Activated CD4-positive, alpha-beta T cell treated with anti-CD3 and anti-CD28 coated beads for 36 hours (primary cell): ENCODE measurements at regions not wholly inside any gene's neighbourhood (a gene's known extent, or its start where the extent isn't known, plus 50 kb on each side); places are given as distances from the start of the nearest gene placed in this dataset.

Source experiments
- ATAC-seq: fragments of 200-7000 bp; cut with Tn5 transposase; one replicate; pipeline ENCODE4 v1.10.0; 2021; ENCODE audit warnings: mild to moderate bottlenecking, moderate library complexity
- CTCF ChIA-PET: fragments of 350-600 bp; sonication (Branson Sonifier 250); formaldehyde crosslinking; loops from one replicate; lab custom pipeline; 2021; ENCODE audit warnings: antibody characterized with exemption; lab: Charles Lee
- POLR2A ChIA-PET: fragments of 350-600 bp; sonication (Branson Sonifier 250); formaldehyde crosslinking; loops from one replicate; lab custom pipeline; 2021; ENCODE audit warnings: antibody characterized with exemption, inconsistent platforms; lab: Charles Lee
- DNase-seq: peaks from one replicate; pipeline ENCODE4 v3.0.0-alpha.2; 2020
- H3K27ac Mint-ChIP-seq: one replicate; pipeline ENCODE4 v1.8.0; 2021; ENCODE audit warnings: mixed read lengths
- H3K27me3 Mint-ChIP-seq: one replicate; pipeline ENCODE4 v1.8.0; 2021; ENCODE audit warnings: mixed read lengths
- H3K36me3 Mint-ChIP-seq: one replicate; pipeline ENCODE4 v1.8.0; 2021; ENCODE audit warnings: low read depth, mixed read lengths
- H3K4me1 Mint-ChIP-seq: one replicate; pipeline ENCODE4 v1.8.0; 2021; ENCODE audit warnings: mixed read lengths
- H3K4me3 Mint-ChIP-seq: one replicate; pipeline ENCODE4 v1.8.0; 2021; ENCODE audit warnings: mild to moderate bottlenecking, moderate library complexity, mixed read lengths
- H3K9me3 Mint-ChIP-seq: one replicate; pipeline ENCODE4 v1.8.0; 2021; ENCODE audit warnings: low read depth, mixed read lengths
- intact Hi-C, 2 experiments: fragments of 100-400 bp; cut with DNase I in 1 of 2; cut with micrococcal nuclease in 1 of 2; formaldehyde crosslinking; loops; one replicate each; pipeline versions ENCODE4 v1.14.2 to v1.15.1; 2022 to 2024; cut with DNase I, micrococcal nuclease

DNA sequence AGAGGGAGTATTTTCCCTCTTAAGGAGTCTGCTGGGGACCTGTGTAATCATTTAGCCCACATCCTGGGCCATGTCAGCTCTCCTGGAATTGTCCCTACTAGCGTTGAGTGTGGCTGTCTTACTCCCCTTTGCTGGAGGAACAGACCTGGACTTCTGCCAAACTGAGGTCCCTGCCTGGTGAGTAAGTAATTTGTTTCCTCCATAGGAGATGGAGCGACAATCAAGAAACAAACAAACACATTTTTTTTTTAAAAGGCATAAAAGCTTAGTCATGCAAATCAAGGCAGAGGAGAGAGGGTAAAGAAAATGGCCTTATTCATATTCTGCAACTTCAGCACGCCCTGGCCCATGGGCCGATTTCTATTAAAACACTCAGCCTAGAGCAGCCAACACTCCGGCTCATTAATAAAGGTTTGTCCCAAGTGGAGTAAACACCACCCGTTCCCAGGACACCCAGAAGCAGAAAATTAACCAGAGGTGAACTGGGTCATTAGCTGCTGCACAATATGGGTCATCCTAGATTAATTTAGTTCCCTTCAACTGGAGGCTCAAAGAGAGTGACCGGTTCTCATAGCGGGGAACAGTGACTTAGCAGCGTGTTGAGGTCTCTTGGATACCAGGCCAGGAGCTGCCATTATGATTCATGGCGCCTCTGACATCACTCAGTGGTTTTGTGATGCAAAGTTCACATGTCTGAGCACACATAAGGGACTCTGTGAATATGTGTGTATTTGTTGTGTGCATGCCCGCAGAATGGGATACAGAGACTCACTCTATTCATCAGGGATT, 165.0 kb upstream of the SULF2 start:
- H3K4me3 Mint-ChIP-seq, result no peak overlapping the region
- DNase-seq, result no peak
- no peaks in the 10 kb centered on the region for H3K36me3 Mint-ChIP-seq
- no peak overlapping the region for H3K27ac Mint-ChIP-seq
- no peaks in the 10 kb centered on the region for H3K4me1 Mint-ChIP-seq
- no peak for ATAC-seq
- ChIA-PET CTCF (interaction anchor here (0.6 kb wide), 1 partner anchor 31 kb away, joined by 3 read pairs; no protein-coding TSS in a partner anchor), POLR2A (no interaction called here)
- H3K27me3 Mint-ChIP-seq, result peaks cover 12% of the 10 kb centered on the region
- H3K9me3 Mint-ChIP-seq, result no peaks in the 10 kb centered on the region
- intact Hi-C loops, result no loop called here

DNA sequence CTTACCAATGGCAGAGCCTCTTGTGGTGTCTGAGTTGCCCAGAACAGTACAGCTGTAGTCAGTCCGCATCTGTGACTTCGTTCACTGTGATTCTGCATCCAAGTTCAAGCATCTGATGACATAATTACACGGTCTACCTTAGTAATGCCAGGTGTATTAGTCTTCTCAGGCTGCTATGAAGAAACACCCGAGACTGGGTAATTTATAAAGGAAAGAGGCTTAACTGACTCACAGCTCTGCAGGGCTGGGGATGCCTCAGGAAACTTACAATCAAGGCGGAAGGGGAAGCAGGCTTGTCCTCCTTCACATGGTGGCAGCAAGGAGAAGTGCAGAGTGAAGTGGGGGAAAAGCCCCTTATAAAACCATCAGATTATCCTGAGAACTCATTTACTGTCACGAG, 163.9 kb upstream of the SULF2 start:
- intact Hi-C loops, result no loop called here
- DNase-seq (no peak), ATAC-seq (no peak)
- Mint-ChIP-seq H3K36me3 (no peaks in the 10 kb centered on the region), H3K27me3 (peaks cover 12% of the 10 kb centered on the region), H3K27ac (no peak overlapping the region), H3K4me3 (no peak overlapping the region), H3K4me1 (no peaks in the 10 kb centered on the region), H3K9me3 (no peaks in the 10 kb centered on the region)
- ChIA-PET CTCF (no interaction called here), POLR2A (no interaction called here)

DNA sequence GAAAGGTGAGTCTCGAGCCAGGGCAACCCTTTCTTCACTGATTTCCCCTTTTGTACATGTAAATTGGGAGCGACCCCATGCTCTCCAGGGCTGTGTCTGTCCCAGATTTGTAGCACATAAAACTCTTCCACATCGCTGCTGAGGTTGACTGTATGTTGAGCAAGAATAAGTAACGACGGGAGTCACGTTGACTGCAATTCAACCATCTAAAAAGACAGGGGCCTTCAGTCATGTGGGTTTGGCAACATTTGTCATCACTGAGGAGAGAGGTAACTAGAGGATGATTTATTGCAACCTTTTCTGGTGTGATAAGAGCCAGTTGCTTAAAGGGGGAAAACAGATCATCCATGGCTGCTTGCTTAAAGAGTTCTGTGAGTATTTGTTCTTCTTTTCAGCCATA, 159.4 kb upstream of the SULF2 start:
- Mint-ChIP-seq H3K4me1 (no peaks in the 10 kb centered on the region), H3K27ac (no peak overlapping the region), H3K9me3 (no peaks in the 10 kb centered on the region), H3K4me3 (no peak overlapping the region), H3K27me3 (peaks cover 3% of the 10 kb centered on the region), H3K36me3 (no peaks in the 10 kb centered on the region)
- ChIA-PET CTCF (no interaction called here), POLR2A (no interaction called here)
- intact Hi-C loops, result no loop called here
- DNase-seq (no peak), ATAC-seq (no peak)

DNA sequence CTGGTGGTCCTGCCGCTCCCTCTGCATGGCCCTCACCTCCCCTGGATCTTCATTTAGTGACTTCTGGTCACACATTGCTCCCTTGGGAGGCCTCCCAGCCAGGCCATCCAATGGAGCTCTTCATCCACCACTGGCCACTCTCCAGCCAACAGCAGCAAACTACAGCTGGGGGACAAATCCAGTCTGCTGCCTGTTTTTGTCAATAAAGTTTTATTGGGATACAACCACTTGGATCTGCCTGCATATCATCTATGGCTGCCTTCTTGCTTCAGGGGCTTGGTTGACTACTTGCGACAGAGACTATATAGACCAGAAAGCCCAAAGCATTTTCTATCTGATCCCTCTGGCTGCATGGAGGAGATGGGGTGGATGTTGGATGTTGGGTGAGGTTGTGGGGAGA, 156.6 kb upstream of the SULF2 start:
- Mint-ChIP-seq H3K27ac (no peak overlapping the region), H3K4me1 (no peaks in the 10 kb centered on the region), H3K4me3 (no peak overlapping the region), H3K36me3 (no peaks in the 10 kb centered on the region), H3K27me3 (peaks cover 3% of the 10 kb centered on the region), H3K9me3 (no peaks in the 10 kb centered on the region)
- ATAC-seq, result no peak
- POLR2A ChIA-PET, result no interaction called here
- DNase-seq, result no peak
- CTCF ChIA-PET, result no interaction called here
- intact Hi-C loops, result no loop called here

DNA sequence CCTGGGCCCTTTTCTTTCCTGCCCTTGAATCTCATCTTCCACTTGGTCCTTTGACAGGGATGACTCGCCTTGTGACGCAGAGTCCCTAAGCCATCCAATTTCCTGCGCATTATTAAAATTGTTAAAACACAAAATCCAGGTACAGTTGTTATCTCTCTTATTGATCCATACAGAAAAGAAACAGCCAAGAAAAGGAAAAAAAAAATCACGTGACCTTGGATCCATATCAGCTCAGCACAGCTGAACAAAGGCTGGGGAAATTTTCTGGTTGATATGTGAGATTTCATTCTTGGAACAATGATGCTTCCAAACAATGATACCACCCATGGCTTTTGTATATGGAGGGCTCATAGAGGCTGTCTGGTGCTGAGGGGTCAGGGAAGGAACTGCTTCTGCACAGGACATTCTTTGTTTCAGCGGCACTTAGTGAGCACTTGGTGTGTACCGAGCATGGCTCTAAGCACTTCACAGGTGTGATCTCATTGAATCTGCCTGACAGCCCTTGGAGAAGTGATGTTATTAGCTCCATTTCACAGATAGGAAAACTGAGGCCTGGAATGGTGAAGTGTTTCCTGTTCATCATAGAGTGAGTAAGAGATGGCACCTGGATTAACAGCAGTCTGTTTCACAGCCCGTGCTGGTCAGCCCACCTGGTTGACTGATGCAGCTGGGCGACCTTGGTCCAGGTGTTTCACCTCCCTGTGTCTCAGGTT, 155.0 kb upstream of the SULF2 start:
- DNase-seq (no peak), ATAC-seq (no peak)
- no peak overlapping the region for H3K27ac Mint-ChIP-seq
- ChIA-PET POLR2A (no interaction called here), CTCF (interaction anchor here (0.8 kb wide), 1 partner anchor 13 kb away, joined by 3 read pairs; no protein-coding TSS in a partner anchor)
- no peak overlapping the region for H3K4me3 Mint-ChIP-seq
- no peaks in the 10 kb centered on the region for H3K4me1 Mint-ChIP-seq
- H3K36me3 Mint-ChIP-seq, result no peaks in the 10 kb centered on the region
- no peaks in the 10 kb centered on the region for H3K9me3 Mint-ChIP-seq
- intact Hi-C loops, result no loop called here
- no peaks in the 10 kb centered on the region for H3K27me3 Mint-ChIP-seq

DNA sequence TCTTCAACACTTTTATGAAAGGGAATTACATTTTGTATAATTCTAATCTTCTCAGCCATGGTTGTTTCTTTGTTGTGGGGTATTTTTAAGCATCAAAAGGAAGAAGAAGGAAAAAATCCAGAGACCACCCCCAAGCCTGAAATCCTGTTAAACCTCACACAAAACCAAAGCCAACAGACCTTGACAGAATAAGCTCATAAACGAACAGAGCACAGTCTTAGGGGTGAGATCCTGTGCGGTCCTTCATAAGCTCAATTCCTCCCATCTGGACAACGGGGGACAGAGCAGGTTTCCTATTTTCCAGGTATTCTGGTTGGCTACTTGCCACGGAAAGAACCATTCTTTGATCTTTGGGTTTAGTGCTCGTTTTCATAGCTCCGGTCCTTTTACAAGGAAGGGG, 151.3 kb upstream of the SULF2 start:
- H3K36me3 Mint-ChIP-seq, result no peaks in the 10 kb centered on the region
- DNase-seq (no peak), ATAC-seq (no peak)
- CTCF ChIA-PET, result no interaction called here
- no peak overlapping the region for H3K27ac Mint-ChIP-seq
- H3K9me3 Mint-ChIP-seq, result no peaks in the 10 kb centered on the region
- no peak overlapping the region for H3K4me3 Mint-ChIP-seq
- H3K4me1 Mint-ChIP-seq, result no peaks in the 10 kb centered on the region
- H3K27me3 Mint-ChIP-seq, result no peaks in the 10 kb centered on the region
- POLR2A ChIA-PET, result interaction anchor here (0.7 kb wide), 1 partner anchor 37 kb away, joined by 3 read pairs; no protein-coding TSS in a partner anchor
- intact Hi-C loops, result no loop called here

DNA sequence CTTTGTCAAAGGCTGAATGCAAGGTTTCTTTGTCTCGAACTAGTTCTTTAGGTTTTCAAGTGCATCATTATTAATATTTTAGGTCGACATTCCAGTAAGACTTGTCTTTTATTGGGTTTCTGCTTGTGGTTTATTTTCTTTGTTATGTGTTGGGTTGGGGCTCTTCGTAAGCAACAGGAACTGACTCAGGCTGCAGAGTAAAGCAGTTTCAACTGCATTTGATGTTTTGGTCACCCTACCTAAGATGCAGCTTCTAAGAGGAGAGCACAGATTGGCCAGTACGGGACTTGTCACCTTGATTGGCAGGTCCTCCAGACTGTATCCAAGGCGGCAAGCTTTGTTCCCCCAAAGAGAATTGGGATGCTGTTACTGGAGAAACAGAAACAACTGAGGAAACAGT, 149.5 kb upstream of the SULF2 start:
- peaks cover under 1% of the 10 kb centered on the region for H3K27me3 Mint-ChIP-seq
- ChIA-PET CTCF (no interaction called here), POLR2A (no interaction called here)
- H3K4me3 Mint-ChIP-seq, result no peak overlapping the region
- no peak overlapping the region for H3K27ac Mint-ChIP-seq
- H3K9me3 Mint-ChIP-seq, result no peaks in the 10 kb centered on the region
- H3K4me1 Mint-ChIP-seq, result no peaks in the 10 kb centered on the region
- intact Hi-C loops, result no loop called here
- no peak for ATAC-seq
- H3K36me3 Mint-ChIP-seq, result no peaks in the 10 kb centered on the region
- DNase-seq, result no peak

DNA sequence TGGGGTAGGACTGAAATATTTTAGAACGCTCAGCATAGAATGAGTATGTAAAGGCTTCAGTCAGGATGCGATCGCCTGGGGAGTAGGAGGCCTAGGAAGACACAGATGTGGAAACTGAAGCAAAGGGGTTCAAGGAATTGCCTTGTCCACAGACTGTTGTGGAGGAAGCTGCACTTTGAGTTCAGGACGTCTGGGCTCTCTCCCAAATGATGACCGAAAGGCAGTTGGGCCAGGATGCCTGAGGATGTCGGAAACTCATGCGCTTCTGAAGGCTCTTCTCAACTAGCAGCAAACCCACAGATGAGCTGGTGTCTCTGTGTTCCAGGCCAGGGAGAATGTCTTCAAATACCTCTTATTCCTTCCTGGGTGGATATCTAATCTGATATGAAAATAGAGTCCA, 146.2 kb upstream of the SULF2 start:
- Mint-ChIP-seq H3K9me3 (no peaks in the 10 kb centered on the region), H3K4me1 (no peaks in the 10 kb centered on the region), H3K27me3 (peaks cover 2% of the 10 kb centered on the region), H3K36me3 (no peaks in the 10 kb centered on the region), H3K4me3 (no peak overlapping the region), H3K27ac (no peak overlapping the region)
- no peak for ATAC-seq
- no peak for DNase-seq
- CTCF ChIA-PET, result no interaction called here
- intact Hi-C loops, result no loop called here
- POLR2A ChIA-PET, result interaction anchor here (0.6 kb wide), 1 partner anchor 26 kb away, joined by 4 read pairs; no protein-coding TSS in a partner anchor

DNA sequence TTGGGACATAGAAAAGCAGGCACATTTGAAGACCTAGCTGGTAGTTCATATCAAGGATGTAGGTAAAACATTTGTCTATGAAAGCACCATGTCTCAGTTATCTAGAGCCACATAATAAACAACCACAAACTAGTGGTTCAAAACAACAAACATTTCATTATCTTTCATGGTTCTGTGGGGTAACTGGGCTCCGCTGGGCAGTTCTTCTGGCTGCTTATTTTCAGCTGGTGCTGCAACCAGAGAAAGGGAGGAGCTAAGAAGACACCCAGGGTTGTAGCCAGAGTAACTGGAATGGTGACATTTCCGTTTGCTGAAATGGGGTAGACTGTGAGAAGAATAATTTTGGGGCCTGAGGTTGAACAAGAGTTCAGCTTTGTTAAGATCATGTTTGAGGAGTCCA, 145.7 kb upstream of the SULF2 start:
- no peaks in the 10 kb centered on the region for H3K36me3 Mint-ChIP-seq
- H3K27me3 Mint-ChIP-seq, result peaks cover 2% of the 10 kb centered on the region
- H3K9me3 Mint-ChIP-seq, result no peaks in the 10 kb centered on the region
- H3K4me3 Mint-ChIP-seq, result no peak overlapping the region
- no peak overlapping the region for H3K27ac Mint-ChIP-seq
- H3K4me1 Mint-ChIP-seq, result no peaks in the 10 kb centered on the region
- ATAC-seq, result no peak
- intact Hi-C loops, result no loop called here
- CTCF ChIA-PET, result no interaction called here
- DNase-seq, result no peak
- POLR2A ChIA-PET, result interaction anchor here (0.6 kb wide), 1 partner anchor 25 kb away, joined by 4 read pairs; no protein-coding TSS in a partner anchor

DNA sequence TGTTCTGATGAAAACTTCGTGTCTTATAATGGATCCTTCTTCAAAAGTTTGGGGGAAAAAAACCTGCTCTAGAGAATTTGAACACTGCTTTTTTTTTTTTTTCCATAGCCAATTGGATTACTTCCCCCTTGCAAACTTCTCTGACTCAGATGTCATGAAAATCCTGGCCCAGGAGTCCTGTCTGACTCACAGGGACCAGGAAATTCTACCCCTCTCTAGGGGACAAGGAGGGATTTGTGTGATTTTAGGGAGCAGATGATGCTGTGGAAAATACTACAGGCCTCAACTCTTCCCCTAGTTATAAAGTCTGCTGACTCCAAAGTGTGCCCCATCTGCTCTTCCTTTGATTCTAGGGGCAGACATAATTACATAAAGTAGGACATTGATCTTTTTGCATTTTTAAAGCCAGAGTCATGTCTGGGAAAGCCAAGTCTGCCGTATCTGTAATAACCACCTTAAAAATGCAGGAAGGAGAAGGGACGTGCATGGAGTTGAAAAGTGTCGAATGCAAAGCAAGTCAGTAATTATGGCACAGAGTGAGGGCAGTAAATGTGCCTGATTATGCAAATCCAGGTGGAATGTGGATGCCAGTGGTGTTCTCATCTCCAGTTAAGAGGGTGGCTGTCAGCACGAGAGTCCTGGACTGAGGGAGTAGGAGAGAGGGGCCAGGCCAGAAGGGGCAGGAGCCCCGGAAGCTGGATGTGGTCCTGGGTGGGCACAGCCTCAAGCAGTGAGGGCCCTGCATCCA, 144.3 kb upstream of the SULF2 start:
- intact Hi-C loops, result no loop called here
- Mint-ChIP-seq H3K4me1 (no peaks in the 10 kb centered on the region), H3K36me3 (no peaks in the 10 kb centered on the region), H3K27ac (no peak overlapping the region), H3K27me3 (peaks cover 11% of the 10 kb centered on the region), H3K4me3 (no peak overlapping the region), H3K9me3 (no peaks in the 10 kb centered on the region)
- DNase-seq (no peak), ATAC-seq (no peak)
- CTCF ChIA-PET, result no interaction called here
- POLR2A ChIA-PET, result no interaction called here

DNA sequence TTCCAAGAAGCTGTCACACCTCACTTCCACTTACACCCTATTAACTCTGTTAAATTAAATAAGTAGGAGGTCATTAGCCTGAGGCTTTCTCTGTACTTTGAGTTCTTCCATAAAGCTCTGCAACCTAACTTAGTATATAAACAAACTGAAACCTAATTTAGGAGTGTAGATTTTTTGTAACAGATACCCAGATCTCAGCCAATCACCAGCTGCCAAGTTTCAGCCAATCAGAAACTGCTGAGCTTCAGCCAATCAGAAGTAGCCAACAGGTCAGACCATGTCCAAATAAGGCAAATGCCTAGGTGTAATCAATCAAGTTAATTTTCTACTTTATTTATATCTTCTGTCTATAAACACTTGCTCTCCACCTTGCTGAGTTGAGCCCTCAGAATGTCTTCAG, 142.7 kb upstream of the SULF2 start:
- CTCF ChIA-PET, result no interaction called here
- no peak overlapping the region for H3K27ac Mint-ChIP-seq
- H3K9me3 Mint-ChIP-seq, result no peaks in the 10 kb centered on the region

More for the DNA sequence above, 142.7 kb upstream of the SULF2 start:
- Mint-ChIP-seq H3K4me3 (no peak overlapping the region), H3K36me3 (no peaks in the 10 kb centered on the region), H3K4me1 (no peaks in the 10 kb centered on the region), H3K27me3 (peaks cover 19% of the 10 kb centered on the region)
- intact Hi-C loops, result no loop called here
- DNase-seq, result no peak
- POLR2A ChIA-PET, result no interaction called here
- ATAC-seq, result no peak
